ENCODE measurements at regions not wholly inside any gene's neighbourhood (a gene's known extent, or its start where the extent isn't known, plus 50 kb on each side); places are given as distances from the start of the nearest gene placed in this dataset.

DNA sequence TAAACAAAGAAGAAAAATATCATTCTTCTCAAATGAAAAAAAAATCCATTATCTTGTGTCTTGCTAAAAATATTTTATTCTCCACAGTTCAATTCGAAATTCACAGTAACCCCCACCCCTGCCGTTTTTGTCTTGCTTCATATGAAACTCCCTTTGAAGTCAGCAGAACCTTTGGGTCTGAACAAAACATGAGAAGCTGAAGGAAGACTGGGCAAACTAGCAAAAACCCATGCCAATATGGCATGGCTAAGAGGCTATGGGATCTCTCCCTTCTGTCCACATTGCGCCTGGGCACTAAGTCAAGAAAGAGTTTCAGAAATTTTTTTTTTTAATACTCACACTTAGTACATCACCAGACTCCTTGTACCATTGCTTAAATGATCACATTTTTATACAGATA is 136.0 kb upstream of the SMIM31 start:
- no peak for TF ChIP-seq POLR2A (IDR thresholded peaks at IDR 0.05)
- TF ChIP-seq, protein P1, sequence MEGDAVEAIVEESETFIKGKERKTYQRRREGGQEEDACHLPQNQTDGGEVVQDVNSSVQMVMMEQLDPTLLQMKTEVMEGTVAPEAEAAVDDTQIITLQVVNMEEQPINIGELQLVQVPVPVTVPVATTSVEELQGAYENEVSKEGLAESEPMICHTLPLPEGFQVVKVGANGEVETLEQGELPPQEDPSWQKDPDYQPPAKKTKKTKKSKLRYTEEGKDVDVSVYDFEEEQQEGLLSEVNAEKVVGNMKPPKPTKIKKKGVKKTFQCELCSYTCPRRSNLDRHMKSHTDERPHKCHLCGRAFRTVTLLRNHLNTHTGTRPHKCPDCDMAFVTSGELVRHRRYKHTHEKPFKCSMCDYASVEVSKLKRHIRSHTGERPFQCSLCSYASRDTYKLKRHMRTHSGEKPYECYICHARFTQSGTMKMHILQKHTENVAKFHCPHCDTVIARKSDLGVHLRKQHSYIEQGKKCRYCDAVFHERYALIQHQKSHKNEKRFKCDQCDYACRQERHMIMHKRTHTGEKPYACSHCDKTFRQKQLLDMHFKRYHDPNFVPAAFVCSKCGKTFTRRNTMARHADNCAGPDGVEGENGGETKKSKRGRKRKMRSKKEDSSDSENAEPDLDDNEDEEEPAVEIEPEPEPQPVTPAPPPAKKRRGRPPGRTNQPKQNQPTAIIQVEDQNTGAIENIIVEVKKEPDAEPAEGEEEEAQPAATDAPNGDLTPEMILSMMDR (IDR thresholded peaks at IDR 0.05), result no peak
